ENCODE measurements at regions not wholly inside any gene's neighbourhood (a gene's known extent, or its start where the extent isn't known, plus 50 kb on each side); places are given as distances from the start of the nearest gene placed in this dataset.

DNA sequence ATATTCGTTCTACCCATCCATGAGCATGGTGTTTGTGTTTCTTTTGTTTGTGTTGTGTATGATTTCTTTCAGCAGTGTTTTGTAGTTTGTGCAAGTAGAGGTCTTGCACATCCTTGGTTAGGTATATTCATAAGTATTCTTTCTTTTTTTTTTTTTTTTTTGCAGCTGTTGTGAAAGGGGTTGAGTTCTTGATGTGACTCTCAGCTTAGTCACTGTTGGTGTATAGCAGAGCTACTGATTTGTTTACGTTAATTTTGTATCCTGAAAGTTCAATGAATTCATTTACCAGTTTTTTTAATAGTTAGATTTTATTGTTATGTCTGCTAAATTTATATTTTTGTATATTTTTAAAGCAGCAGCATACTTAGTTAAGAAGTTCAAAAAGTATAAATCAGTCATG, 834.4 kb upstream of the NRXN1 start:
- H3K36me3 ChIP-seq: no peaks in the 10 kb centered on the region
- H3K9me3 ChIP-seq: no peaks in the 10 kb centered on the region
- H3K27me3 ChIP-seq: no peaks in the 10 kb centered on the region
- TF ChIP-seq POLR2A (IDR thresholded peaks at IDR 0.05) (no peak), CTCF (IDR thresholded peaks at IDR 0.05) (no peak)
- no peak overlapping the region for H3K4me3 ChIP-seq
- DNase-seq: no peak
- H3K27ac ChIP-seq: no peak overlapping the region
- H3K4me1 ChIP-seq: no peaks in the 10 kb centered on the region

DNA sequence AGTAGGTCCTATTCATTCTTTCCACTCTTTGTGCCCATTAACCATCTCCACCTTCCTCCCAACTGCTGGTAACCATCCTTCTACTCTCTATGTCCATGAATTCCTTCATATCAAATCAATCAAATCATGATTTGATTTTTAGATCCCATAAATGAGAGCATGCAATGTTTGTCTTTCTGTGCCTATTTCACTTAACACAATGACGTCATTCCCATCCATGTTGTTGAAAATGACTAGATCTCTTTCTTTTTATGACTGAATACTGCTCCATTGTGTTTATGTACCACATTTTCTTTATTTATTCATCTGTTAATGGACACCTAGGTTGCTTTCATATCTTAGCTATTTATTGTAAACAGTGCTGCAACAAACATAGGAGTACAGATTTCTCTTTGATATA, 827.3 kb upstream of the NRXN1 start:
- H3K4me3 ChIP-seq: no peak overlapping the region
- TF ChIP-seq POLR2A (IDR thresholded peaks at IDR 0.05) (no peak), CTCF (IDR thresholded peaks at IDR 0.05) (no peak)
- DNase-seq: no peak
- no peaks in the 10 kb centered on the region for H3K36me3 ChIP-seq
- H3K4me1 ChIP-seq: no peaks in the 10 kb centered on the region
- H3K27me3 ChIP-seq: no peaks in the 10 kb centered on the region
- no peak overlapping the region for H3K27ac ChIP-seq
- H3K9me3 ChIP-seq: no peaks in the 10 kb centered on the region

DNA sequence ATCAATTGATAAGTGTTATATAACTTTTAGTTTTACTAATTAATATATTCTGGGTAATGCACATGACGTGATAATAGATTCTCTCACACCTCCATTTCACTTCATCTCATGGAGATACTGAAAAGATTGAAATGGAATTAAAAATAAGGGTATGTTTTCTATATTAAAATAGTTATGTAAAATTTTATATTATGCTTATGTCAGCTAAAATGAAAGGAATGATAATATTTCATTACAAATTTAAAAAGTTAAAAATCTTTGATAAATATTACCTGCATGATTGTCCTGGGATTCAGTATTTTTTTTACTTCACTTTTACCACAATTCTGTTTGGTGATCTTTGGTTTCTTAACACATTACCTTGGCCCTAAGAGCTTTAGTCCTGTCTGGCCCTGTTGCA, 823.8 kb upstream of the NRXN1 start:
- Histone ChIP-seq H3K9me3 (no peaks in the 10 kb centered on the region), H3K36me3 (no peaks in the 10 kb centered on the region), H3K27ac (no peak overlapping the region), H3K27me3 (no peaks in the 10 kb centered on the region), H3K4me1 (no peaks in the 10 kb centered on the region), H3K4me3 (no peak overlapping the region)
- DNase-seq: no peak
- TF ChIP-seq POLR2A (IDR thresholded peaks at IDR 0.05): no peak
- TF ChIP-seq CTCF (IDR thresholded peaks at IDR 0.05): no peak

GRCh38 chr2:51846796-51847195, 814.9 kb upstream of the NRXN1 start:
- H3K4me1 ChIP-seq: no peaks in the 10 kb centered on the region
- no peaks in the 10 kb centered on the region for H3K27me3 ChIP-seq
- no peak overlapping the region for H3K4me3 ChIP-seq
- no peaks in the 10 kb centered on the region for H3K9me3 ChIP-seq
- no peak for TF ChIP-seq POLR2A (IDR thresholded peaks at IDR 0.05)
- no peak for TF ChIP-seq CTCF (IDR thresholded peaks at IDR 0.05)
- no peak for DNase-seq
- H3K27ac ChIP-seq: no peak overlapping the region
- no peaks in the 10 kb centered on the region for H3K36me3 ChIP-seq

- TF ChIP-seq CTCF (IDR thresholded peaks at IDR 0.05) (no peak), POLR2A (IDR thresholded peaks at IDR 0.05) (no peak)
- DNase-seq: no peak
These were observed 814.1 kb upstream of the NRXN1 start for GRCh38 chr2:51846018-51846417.

GRCh38 chr2:51844596-51844995, 812.7 kb upstream of the NRXN1 start:
- Histone ChIP-seq H3K27ac (no peak overlapping the region), H3K4me3 (no peak overlapping the region), H3K4me1 (no peaks in the 10 kb centered on the region), H3K36me3 (no peaks in the 10 kb centered on the region), H3K27me3 (no peaks in the 10 kb centered on the region), H3K9me3 (no peaks in the 10 kb centered on the region)
- DNase-seq: no peak
- TF ChIP-seq CTCF (IDR thresholded peaks at IDR 0.05) (no peak), POLR2A (IDR thresholded peaks at IDR 0.05) (no peak)

More at GRCh38 chr2:51846018-51846417, 814.1 kb upstream of the NRXN1 start:
- Histone ChIP-seq H3K27me3 (no peaks in the 10 kb centered on the region), H3K4me3 (no peak overlapping the region), H3K9me3 (no peaks in the 10 kb centered on the region), H3K36me3 (no peaks in the 10 kb centered on the region), H3K27ac (no peak overlapping the region), H3K4me1 (no peaks in the 10 kb centered on the region)

All from Peyer's patch (tissue), 4 donors.